ENCODE measurements at regions not wholly inside any gene's neighbourhood (a gene's known extent, or its start where the extent isn't known, plus 50 kb on each side); places are given as distances from the start of the nearest gene placed in this dataset.

- Mint-ChIP-seq H3K4me3 (no peak overlapping the region), H3K9me3 (ENCODE audit: insufficient read depth) (no peaks in the 10 kb centered on the region), H3K27me3 (peaks cover 4% of the 10 kb centered on the region), H3K27ac (no peak overlapping the region), H3K4me1 (no peaks in the 10 kb centered on the region)
- Histone ChIP-seq H3K4me3 (ENCODE audit: control extremely low read depth in 1 of 5, extremely low read depth in 1 of 5, insufficient read depth in 1 of 5, low read depth in 2 of 5, low read length in 4 of 5) (no peak overlapping the region), H3K27ac (ENCODE audit: low read length in 2 of 2) (no peak overlapping the region), H3K27me3 (replicated peaks in 1 of 4; ENCODE audit: control extremely low read depth in 1 of 4, control insufficient read depth in 3 of 4, insufficient read depth in 4 of 4, low read length in 3 of 4) (peaks cover 0 to 4% (median 0%) of the 10 kb centered on the region in 4 experiments), H3K79me2 (ENCODE audit: control insufficient read depth, insufficient read depth, low read length) (no peaks in the 10 kb centered on the region), H3K36me3 (replicated peaks in 1 of 2; ENCODE audit: control extremely low read depth in 1 of 2, control insufficient read depth in 1 of 2, extremely low read depth in 1 of 2, insufficient read depth in 2 of 2, low read length in 1 of 2) (no peaks in the 10 kb centered on the region), H4K20me1 (ENCODE audit: control insufficient read depth, insufficient read depth, low read length, poor library complexity, severe bottlenecking) (no peaks in the 10 kb centered on the region), H3K4me2 (replicated peaks; ENCODE audit: low read depth, low read length, poor library complexity, severe bottlenecking) (no peak overlapping the region), H3K4me1 (ENCODE audit: control insufficient read depth in 2 of 2, insufficient read depth in 2 of 2, low read length in 2 of 2) (no peaks in the 10 kb centered on the region), H3K9me3 (ENCODE audit: control extremely low read depth in 1 of 3, control insufficient read depth in 2 of 3, insufficient read depth in 1 of 3, low read length in 2 of 3) (peaks cover 0 to 4% (median 0%) of the 10 kb centered on the region in 3 donors), H3K9ac (ENCODE audit: low read length) (no peak overlapping the region), H2AFZ (ENCODE audit: insufficient read depth, low read depth, low read length, poor library complexity, severe bottlenecking) (no peak overlapping the region)
- ChIA-PET CTCF (no interaction called here), POLR2A (no interaction called here)
- 97% methylated on average over 6 of the region's 8 CpGs for WGBS (ENCODE audit: insufficient coverage)
- intact Hi-C loops (cut with micrococcal nuclease), result no loop called here
- no peak for TF ChIP-seq EZH2 (IDR thresholded peaks at IDR 0.05; ENCODE audit: borderline replicate concordance, insufficient read depth, low read depth, low read length, poor library complexity, severe bottlenecking)
- TF ChIP-seq, protein P1, sequence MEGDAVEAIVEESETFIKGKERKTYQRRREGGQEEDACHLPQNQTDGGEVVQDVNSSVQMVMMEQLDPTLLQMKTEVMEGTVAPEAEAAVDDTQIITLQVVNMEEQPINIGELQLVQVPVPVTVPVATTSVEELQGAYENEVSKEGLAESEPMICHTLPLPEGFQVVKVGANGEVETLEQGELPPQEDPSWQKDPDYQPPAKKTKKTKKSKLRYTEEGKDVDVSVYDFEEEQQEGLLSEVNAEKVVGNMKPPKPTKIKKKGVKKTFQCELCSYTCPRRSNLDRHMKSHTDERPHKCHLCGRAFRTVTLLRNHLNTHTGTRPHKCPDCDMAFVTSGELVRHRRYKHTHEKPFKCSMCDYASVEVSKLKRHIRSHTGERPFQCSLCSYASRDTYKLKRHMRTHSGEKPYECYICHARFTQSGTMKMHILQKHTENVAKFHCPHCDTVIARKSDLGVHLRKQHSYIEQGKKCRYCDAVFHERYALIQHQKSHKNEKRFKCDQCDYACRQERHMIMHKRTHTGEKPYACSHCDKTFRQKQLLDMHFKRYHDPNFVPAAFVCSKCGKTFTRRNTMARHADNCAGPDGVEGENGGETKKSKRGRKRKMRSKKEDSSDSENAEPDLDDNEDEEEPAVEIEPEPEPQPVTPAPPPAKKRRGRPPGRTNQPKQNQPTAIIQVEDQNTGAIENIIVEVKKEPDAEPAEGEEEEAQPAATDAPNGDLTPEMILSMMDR (IDR thresholded peaks at IDR 0.05), result no peak
- DNase-seq (no peak), ATAC-seq (ENCODE audit: low read depth) (no peak)
These were observed 162.9 kb upstream of the B3GAT1 start for GRCh38 chr11:134574947-134575346.

DNA sequence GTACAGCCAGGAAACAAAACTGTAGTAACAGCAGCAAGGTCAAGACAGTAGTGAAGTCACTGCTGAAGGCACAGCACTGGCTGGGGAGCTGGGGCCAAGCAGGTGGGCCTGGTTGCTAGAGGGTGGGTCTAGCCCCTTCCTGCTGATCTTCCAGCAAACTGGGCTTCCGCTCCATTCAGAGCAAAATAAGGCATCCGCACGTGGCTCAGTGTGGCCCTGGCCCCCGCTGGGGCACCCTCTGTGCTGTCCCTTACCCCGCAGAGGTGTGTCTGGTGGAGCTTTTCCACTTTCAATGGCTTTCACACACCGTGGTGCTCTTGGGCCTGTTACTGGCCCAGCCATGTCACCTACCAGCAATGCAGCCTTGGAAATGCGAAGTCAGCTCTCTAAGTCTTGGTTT, 162.4 kb upstream of the B3GAT1 start:
- no peak for DNase-seq
- no peak for TF ChIP-seq EZH2 (IDR thresholded peaks at IDR 0.05; ENCODE audit: borderline replicate concordance, insufficient read depth, low read depth, low read length, poor library complexity, severe bottlenecking)
- TF ChIP-seq, protein P1 (IDR thresholded peaks at IDR 0.05), result no peak
- H3K27me3 Mint-ChIP-seq, result peaks cover 3% of the 10 kb centered on the region
- Histone ChIP-seq H3K27ac (ENCODE audit: low read length in 2 of 2) (no peak overlapping the region), H3K9ac (ENCODE audit: low read length) (no peak overlapping the region), H3K79me2 (ENCODE audit: control insufficient read depth, insufficient read depth, low read length) (no peaks in the 10 kb centered on the region), H3K36me3 (replicated peaks in 1 of 2; ENCODE audit: control extremely low read depth in 1 of 2, control insufficient read depth in 1 of 2, extremely low read depth in 1 of 2, insufficient read depth in 2 of 2, low read length in 1 of 2) (no peaks in the 10 kb centered on the region), H3K27me3 (replicated peaks in 1 of 4; ENCODE audit: control extremely low read depth in 1 of 4, control insufficient read depth in 3 of 4, insufficient read depth in 4 of 4, low read length in 3 of 4) (peaks cover 0 to under 1% (median 0%) of the 10 kb centered on the region in 4 experiments), H3K4me2 (replicated peaks; ENCODE audit: low read depth, low read length, poor library complexity, severe bottlenecking) (no peak overlapping the region), H3K9me3 (ENCODE audit: control extremely low read depth in 1 of 3, control insufficient read depth in 2 of 3, insufficient read depth in 1 of 3, low read length in 2 of 3) (peaks cover 0 to under 1% (median 0%) of the 10 kb centered on the region in 3 donors), H3K4me3 (ENCODE audit: control extremely low read depth in 1 of 5, extremely low read depth in 1 of 5, insufficient read depth in 1 of 5, low read depth in 2 of 5, low read length in 4 of 5) (no peak overlapping the region), H4K20me1 (ENCODE audit: control insufficient read depth, insufficient read depth, low read length, poor library complexity, severe bottlenecking) (no peaks in the 10 kb centered on the region), H2AFZ (ENCODE audit: insufficient read depth, low read depth, low read length, poor library complexity, severe bottlenecking) (no peak overlapping the region), H3K4me1 (ENCODE audit: control insufficient read depth in 2 of 2, insufficient read depth in 2 of 2, low read length in 2 of 2) (no peaks in the 10 kb centered on the region)
- no peak overlapping the region for H3K4me3 Mint-ChIP-seq
- intact Hi-C loops (cut with micrococcal nuclease), result no loop called here
- no peak overlapping the region for H3K27ac Mint-ChIP-seq
- POLR2A ChIA-PET, result no interaction called here
- no peak for ATAC-seq (ENCODE audit: low read depth)
- no peaks in the 10 kb centered on the region for H3K4me1 Mint-ChIP-seq
- H3K9me3 Mint-ChIP-seq (ENCODE audit: insufficient read depth), result no peaks in the 10 kb centered on the region
- 92% methylated on average over 7 of the region's 7 CpGs for WGBS (ENCODE audit: insufficient coverage)
- CTCF ChIA-PET, result no interaction called here
